NCI-H1694 treated with DMSO at 0.1 percent for 48 hours (cell line): ENCODE measurements at regions not wholly inside any gene's neighbourhood (a gene's known extent, or its start where the extent isn't known, plus 50 kb on each side); places are given as distances from the start of the nearest gene placed in this dataset.

Source experiments
- DNase-seq: peaks from one replicate; lab custom pipeline; 2025; lab: John Stamatoyannopoulos, UW

DNA sequence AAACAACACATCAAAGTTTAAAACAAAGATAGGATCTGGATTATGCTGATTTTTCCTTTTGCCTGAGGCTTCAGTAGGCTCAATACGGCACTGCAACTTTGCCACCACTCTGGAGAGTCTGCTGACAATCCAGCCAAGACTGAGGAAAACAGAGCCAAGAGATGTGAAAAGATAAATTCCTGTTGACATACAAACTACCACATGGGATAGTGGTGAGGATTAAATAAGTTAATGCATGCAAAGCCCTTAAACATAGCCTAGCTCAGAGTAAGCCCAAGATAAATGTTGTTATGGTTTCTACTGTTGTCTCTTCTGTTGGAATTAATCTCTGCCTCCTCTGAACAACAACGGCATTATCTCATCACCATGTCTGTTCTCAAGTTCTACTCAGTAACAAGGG is 245.9 kb upstream of the LMCD1 start:
- no peak for DNase-seq

- DNase-seq = no peak
Observed at GRCh38 chr3:8256441-8257071, 245.1 kb upstream of the LMCD1 start.

- no peak for DNase-seq
Observed at GRCh38 chr3:8261018-8261417, 240.6 kb upstream of the LMCD1 start.

GRCh38 chr3:8266730-8267131 is 234.9 kb upstream of the LMCD1 start:
- peak; percentile 4 for DNase-seq

GRCh38 chr3:8273479-8273878 is 228.1 kb upstream of the LMCD1 start:
- DNase-seq = no peak

GRCh38 chr3:8276056-8276455 is 225.6 kb upstream of the LMCD1 start:
- DNase-seq = no peak

DNA sequence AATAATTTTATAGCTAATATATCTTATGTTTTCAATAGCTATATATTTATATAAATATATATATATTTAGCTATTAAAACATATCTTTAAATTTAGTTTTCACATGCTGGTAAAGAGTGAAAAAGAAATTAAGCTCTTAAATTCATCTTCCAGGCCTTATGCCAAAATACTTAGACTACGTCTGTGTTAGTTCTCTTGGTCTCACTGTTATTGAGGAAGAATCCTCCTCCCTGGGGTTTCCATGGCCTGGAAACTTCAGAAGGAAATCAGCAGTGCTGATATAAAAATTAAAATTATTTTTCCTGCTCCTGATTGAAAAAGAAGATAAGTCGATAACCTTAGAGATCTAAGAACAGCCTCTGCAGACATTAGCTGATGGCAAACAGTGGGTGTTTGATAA is 225.1 kb upstream of the LMCD1 start:
- DNase-seq = no peak

- no peak for DNase-seq
Observed at GRCh38 chr3:8278448-8278847, 223.2 kb upstream of the LMCD1 start.

DNA sequence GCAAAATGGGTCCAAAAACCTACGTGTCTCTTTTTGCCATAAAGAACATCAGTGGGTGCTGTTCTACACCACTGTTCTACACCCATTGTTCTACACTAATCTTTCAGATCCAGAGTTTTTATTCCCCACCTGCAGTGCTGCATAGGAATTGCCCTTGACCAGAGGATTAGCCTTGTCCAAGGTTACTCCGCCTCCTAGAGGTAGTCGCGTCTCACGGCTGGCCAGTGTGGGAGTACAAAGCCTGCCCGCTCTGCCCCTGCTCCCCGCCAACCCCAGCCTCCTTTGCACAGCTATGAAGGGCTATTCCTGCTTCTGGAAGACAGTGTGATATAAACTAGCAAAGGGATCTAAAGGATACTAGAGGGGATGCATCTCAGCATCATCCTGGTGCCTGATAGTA is 222.1 kb upstream of the LMCD1 start:
- no peak for DNase-seq

GRCh38 chr3:8279886-8280550 is 221.6 kb upstream of the LMCD1 start:
- DNase-seq = no peak

DNA sequence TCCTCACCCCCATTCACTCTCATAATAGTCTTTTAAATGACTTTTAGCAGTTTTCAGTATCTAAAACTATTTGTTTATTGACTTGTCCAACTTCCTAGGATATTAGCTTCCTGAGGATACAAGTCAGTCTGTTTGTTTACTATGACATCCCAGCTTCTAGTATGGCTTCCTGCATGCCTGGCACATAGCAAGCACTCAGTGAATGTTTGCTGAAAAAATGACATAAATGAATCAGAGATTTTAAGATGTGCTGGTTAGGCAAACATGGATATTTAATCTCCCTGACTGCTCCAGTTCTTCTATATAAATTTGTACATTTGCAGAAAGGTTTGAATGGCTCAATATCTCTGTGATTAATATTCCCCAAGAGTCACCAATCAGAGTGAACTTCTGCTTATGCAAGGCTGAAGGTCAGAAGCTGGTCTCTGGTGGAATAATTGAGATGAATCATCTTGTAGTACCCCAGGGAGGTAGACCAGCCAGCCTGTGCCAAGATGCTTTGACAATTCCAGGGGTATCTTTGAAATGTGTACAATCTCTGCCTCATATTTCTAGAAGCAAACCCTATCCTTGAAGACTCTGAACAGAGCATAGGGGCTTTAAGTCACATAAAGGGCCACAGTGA is 219.0 kb upstream of the LMCD1 start:
- DNase-seq = no peak

- no peak for DNase-seq
Observed at GRCh38 chr3:8283193-8283592, 218.4 kb upstream of the LMCD1 start.

DNA sequence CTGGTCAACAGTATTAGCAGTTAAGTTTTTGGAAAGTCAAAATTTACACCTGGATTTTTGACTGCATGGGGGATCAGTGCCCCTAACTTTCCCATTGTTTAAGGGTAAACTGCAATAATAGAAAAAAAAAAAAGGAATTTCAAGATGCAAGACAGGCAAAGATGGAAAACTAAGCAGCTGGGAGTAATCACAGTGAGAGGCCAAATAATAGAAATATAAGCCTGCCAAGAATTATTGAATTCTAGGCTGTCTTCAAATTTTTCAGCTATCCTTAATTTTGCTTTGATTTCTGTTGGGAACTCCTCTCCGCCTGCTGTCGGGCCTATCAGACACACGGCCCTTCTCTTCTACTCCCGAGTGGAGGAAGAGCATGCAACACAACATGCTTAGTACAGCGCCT is 215.5 kb upstream of the LMCD1 start:
- DNase-seq = no peak

DNA sequence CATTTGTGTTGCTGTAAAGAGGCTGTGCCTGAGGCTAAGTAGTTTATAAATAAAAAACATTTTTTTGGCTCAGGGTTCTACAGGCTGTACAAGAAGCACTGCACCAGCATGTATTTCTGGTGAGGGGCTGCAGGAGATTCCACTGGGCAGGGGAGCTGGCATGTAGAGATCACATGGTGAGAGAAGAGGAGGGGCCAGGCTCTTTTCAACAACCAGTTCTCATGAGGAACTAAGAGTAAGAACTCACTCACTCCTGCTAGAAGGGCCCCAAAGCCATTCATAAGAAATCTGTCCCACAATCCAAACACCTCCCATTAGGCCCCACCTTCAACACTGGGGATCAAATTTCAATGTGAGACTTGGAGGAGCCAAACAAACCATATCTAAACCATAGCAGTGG is 214.9 kb upstream of the LMCD1 start:
- DNase-seq = no peak

DNA sequence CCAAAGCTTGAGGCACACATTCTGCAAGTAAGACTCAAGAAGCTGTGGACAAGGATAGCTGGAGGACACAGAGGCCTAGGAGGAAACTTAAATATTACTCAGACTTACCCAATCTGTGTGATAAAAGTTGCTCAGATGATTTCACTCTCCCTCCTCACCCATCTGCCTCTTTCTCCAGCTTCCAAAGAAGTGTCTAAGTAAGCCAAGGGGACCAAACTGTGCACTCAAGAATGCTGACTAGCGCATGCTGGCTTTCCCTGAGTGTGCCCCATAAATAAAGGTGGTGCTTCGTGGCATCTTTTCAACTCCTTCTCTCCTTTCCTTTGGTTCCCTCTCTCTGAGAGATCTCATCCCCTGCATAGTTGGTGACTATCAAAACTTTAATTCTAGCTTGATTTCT is 211.0 kb upstream of the LMCD1 start:
- DNase-seq = no peak

DNA sequence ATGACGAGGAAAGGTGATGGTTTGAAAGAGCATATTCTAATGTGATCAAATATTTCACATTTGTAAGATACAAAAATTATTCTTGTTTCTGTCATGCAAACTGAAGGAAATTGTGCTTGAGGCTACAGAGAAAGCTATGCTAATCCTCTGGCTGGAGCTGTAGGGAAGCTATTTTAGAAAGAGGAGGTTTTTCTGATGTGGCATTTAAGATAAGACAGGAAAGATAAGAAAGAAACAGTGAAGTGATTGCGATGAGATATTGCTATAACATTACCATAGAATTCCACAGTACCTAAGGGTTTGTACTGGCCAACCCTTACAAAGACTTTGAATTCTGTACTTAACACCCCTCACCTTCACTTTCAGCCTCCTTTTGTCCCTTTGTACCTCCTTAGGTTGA is 205.2 kb upstream of the LMCD1 start:
- DNase-seq = no peak

- DNase-seq = no peak
Observed at GRCh38 chr3:8298021-8298954, 203.3 kb upstream of the LMCD1 start.

DNA sequence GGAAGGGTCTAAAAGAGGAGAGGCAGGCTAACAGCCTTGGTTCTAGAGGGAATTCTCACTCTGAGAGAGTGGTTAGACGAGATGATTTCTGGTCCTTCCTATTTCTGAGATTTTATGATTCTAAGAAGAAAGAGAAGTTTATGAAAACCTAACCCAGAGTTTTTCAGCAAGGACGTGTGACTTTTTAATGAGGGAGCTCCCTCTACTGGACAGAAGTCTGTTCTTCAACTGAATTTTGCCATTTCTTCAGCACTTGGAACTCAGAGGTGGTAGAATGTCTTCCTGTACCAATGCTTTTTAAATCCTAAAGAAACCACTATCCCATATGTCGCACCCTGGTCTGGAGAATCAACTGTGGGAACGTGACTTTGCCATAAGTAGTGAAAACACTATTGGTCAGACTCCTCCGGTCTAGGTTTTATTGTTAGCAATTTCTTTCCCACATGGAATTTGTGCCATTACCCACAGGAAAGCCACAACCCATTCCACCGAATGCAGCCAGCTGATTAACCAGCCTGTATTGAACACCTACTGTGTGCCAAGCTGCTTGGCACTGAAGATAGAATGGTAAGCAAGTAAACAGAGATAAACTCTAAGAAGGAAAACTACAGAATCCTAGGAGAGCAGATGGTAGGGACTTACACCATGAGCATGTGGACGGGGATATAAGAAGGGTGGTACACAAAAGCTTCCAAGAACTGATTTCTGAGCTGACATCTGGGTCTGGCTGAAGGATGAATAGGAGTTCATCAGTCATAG is 199.5 kb upstream of the LMCD1 start:
- DNase-seq = peak; percentile 1

DNA sequence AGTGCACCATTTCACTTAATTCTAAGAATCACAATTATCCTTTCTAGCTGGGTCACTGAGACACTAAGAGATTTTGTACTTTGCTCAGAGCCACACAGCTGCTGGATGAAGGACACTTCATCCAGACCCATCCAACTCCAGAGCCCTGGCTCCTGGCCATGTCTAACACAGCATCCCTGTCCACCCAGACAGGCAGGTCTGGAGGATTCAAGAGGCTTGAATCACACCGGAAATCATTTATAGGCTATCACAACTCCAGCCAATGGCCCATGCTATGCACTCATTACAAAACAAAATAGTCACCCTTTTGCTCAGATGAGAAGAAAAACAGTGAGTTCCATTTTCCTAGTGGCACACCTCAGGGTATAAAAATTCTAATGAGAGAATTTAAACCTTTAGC is 198.2 kb upstream of the LMCD1 start:
- no peak for DNase-seq

GRCh38 chr3:8305371-8305770 is 196.3 kb upstream of the LMCD1 start:
- no peak for DNase-seq

DNA sequence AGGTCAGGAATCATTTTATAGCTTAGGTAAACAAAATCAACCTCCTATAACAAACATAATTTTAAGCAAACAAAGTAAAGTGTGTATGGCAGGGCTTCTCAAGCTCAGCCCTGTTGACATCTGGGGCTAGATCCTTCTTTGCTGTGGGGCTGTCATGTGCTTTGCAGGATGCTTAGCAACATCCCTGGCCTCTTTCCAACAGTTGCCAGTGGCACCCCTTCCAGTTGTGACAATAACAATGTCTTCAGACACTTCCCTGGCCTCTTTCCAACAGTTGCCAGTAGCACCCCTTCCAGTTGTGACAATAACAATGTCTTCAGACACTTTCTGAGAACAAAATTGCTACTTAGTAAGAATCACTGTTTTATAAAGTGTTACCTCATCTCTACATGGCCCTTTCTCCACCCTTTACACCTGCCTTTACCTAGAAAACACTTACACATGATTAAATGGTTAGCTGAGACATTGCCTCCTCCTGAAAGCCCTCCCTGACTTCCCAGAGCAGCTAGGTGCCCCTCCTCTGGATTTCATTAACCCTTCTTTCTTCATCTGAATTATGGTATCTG is 194.0 kb upstream of the LMCD1 start:
- no peak for DNase-seq

DNA sequence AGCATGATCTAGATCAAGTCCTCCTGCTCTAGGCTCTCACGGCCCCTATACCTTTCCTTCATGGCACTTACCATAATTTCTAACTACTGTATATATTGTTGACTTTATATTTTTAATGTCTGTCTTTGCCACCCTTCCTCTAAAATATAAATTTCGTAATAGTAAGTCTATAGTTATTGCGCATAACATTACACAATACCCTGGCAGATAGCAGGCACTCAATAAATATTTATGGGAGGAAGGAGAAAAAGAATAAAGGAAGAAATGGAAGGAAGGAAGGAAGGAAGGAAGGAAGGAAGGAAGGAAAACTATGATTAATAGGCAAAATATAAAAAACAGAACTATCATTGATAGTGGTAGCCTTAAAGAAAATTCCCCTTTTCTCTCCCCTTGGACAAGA is 190.3 kb upstream of the LMCD1 start:
- DNase-seq = no peak
